NCI-H2196 (cell line): ENCODE measurements at regions not wholly inside any gene's neighbourhood (a gene's known extent, or its start where the extent isn't known, plus 50 kb on each side); places are given as distances from the start of the nearest gene placed in this dataset.

Source experiments
- DNase-seq: peaks from one replicate; lab custom pipeline; 2025; ENCODE audit not compliant: unreplicated experiment; lab: John Stamatoyannopoulos, UW

DNA sequence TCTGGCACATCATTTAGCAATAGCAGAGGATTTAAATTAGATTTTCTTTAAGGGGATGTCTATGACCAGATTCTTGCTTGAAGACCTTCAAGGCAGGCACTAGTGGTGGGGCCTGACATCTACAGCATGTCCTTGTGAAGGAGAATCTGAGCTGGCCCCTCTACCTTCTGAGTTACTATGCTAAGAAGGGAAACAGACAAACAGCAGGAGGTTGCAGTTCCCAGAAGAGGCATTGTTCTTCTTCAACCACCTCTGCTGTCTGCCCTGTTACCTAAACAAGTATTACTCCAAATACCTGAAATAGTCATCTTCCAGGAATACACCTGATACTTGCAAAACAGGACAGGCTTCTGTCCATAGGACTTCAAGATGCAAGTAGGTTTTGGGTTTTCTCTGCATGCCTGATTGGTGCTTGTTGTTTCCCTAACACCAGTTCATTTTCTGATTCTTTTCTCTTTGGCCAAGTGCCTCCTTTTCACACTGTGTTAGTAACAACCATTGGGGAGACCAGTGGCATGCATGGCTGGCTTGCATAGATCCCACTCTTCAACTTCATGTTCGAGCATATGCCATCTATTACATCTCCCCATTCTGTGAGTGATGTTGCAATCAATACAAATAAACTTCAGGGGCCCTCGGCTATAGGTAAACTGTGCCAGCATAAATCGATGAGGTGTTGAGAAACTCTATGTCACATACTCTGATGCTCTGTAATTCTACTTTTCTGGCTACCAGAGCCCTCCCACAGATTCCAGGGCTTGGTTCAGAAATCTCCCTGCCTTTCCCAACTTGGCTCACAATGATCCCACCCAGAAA, 93.0 kb upstream of the DUSP10 start:
- no peak for DNase-seq

DNA sequence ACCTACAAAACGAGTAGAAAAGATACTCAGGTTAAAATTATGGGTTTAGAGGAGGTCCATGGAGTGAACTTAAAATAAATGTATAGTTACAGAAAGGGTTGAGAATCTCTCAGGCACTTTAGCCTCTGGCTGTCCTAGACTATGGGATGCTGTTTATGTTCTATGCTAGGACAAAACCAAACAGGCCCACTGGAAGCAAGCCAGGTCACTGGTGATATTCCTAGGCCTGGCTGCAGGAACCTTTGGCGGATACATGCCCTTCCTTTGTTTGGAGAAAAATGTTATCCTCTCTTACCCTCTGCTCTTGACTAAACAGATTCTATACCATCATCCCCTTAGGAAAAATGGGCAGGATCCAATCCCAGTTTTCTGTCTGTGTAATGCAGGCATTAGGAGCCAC, 90.7 kb upstream of the DUSP10 start:
- DNase-seq, result no peak

DNA sequence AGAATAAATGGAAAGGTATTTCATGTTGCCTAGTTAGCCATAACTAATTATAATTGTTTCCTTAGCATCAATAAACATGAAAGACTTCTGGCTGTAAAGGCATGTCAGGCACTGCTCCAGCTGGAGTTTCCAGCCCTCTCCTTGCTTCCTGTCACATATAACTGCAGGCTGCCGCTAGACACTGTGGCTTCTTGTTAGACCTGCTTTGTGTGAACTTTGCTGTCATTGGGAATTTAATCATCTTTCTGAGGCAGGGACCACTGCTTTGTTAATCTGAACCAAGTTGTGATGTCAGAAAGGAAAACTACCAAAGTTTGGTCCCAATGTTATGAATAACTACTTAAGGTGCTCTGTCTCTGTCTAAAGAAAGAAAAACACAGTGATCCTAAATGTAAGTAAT, 90.3 kb upstream of the DUSP10 start:
- no peak for DNase-seq

DNA sequence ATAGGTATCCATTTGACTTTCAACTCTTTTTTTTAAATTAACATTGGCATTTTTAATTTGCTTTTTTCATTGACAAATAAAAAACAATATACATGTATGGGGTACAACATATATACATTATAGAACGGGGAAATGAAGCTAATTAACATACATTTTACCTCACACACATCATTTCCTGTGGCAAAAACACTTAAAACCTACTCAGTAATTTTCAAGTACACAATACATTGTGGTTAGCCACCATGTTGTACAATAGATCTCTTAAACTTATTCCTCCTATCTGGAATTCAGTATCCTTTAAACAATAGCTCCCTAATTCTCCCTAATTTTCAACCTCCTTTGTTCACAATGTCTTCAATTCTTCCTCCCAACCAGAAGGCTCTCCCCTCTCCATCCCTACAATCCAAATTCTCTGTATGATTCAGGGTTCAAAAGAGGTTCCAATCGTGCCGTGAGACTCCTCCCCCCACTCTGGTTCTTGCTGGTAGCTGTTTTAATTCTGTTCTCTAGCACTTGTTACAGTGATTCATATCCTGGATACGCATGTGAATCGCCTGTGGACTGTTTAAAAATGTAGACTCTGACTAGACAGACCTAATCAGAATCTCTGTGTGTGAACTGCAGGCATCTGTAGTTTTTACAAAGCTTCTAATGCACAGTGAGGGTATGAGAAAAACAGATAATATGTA, 87.6 kb upstream of the DUSP10 start:
- no peak for DNase-seq

DNA sequence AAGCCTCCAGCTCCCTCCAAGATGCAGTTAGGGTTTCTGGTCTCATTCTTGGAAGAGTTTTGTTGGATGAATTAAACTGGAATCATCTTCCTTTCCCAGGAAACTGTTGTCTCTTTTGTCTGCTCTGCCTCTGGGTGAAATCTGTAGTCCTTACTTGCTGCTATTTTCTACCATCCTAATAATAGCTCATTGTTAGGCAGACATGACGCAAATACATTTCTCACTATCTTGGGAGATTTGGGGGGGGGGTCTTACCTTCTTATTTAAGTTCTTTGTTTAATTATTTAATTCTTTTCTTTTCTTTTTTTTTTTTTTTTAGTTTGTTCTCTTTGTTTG, 85.4 kb upstream of the DUSP10 start:
- no peak for DNase-seq

DNA sequence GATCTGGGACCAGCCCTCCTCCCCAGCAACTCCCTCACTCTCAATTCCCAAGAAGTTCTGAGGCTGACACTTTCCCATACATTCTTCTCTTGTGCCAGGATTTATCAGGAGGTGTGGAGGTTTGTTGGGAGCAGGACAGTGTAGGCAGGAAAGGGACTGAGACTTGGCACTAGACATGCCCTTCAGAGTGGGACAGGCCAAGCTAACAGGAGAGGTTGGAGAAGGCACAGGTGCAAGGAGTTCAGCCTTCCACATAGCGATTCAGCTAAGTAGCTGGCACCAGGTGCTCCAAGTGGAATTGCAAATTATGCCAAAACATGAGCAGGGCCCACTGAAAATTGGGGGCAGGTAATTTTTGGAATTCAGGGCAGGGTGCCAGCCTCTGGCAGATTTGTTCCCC, 83.0 kb upstream of the DUSP10 start:
- DNase-seq, result no peak

DNA sequence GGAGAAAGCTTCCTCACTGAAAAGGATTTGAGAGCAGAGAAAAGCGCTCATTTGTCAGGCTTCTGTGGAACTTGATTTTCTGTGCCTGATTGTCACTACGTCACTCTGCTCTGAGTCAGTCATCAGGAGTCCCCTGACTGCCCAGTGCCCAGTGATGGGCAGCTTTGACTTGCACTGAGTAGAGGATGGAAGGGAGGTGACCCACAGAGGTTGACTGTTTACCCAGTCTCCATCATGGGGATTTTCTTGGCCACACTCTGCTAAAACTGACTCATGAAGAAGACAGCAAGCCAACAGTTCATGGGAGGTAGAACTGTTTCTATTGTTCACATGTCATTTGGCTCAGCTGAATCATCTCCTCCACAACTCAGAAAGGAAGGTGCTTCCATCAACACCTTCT, 82.1 kb upstream of the DUSP10 start:
- no peak for DNase-seq

DNA sequence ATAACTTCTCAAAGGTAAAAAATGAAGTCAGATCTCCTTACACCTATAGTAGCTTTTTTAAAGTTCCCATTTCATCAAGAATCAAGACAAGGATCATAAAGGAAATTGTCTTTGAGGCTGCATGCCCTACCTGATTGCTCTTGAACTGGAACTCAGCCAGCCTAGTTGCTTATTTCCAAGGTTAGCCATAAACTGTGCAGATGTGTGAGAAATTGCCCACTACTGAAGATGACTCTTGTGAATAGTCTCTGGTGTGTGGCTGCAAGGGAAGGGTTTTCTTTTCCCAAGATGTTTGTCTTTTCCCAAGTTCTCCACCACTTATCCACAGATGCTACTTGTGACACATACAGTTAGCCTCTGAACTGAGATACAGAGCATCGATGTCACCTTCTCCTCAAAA, 81.7 kb upstream of the DUSP10 start:
- DNase-seq, result no peak

DNA sequence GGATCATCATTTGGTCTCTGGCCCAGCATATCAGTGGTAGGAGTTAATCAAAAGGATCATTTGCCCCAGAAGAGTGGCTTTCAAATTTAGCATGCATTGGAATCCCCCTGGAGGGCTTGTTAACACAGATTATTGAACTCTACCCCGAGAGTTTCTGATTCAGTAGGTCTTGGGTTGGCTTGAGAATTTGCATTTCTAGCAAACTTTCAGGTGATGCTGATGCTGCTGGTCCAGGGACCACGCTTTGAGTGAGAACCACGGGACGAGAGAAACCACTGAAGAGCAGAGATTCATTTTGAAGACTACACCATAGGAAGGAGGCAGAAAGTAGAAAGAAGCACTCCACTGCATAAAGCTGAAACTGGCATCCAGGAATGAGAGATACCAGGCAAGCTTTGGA, 81.3 kb upstream of the DUSP10 start:
- no peak for DNase-seq

DNA sequence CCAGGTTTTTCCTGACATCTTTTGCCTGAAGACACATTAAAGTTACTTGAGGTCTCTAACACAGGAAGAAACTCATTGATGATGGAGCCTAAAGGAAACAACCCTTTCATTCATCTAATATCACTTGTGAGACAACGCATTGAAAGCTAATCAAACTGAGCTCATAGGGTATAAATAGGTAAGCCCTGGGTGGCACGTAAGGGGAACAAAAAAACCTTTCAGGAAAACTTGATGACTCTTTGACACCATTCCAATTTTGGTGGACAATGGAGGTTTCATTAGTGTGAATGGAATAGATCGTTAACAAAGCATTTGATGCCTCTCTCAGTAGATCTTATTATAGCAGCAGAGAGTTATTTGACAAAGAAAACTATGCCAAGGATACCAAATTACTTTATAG, 80.7 kb upstream of the DUSP10 start:
- no peak for DNase-seq

DNA sequence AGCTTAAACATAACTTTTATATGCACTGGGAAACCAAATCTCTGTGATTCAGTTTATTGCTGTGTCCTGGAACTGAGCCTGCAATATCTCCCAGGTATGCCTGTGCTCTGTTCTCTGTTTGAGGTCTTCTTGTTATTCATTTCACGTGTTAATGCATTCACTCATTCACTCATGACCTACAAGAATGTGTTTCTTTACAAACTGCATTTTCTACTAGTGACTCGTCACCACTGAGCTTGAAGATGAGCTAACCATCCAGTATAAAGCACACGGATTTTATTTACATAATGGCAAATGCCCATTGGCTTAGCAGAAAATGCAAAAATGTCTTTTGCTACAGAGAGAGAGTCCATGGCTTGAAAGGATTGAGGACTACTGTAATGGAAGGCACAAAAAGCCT, 75.0 kb upstream of the DUSP10 start:
- no peak for DNase-seq

DNA sequence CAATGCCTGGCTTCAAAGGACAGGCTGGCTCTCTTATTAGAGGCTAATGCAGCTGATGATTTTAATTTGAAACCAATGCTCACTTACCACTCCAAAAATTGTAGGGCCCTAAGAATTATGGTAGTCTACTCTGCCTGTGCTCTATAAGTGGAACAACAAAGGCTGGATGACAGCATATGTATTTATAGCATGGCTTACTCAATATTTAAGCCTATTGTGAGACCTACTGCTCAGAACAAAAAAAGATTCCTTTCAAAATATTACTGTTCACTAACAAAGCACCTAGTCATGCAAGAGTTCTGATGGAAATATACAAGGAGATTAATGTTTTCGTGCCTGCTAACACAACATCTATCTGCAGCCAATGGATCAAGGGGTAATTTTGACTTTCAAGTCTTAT, 73.8 kb upstream of the DUSP10 start:
- no peak for DNase-seq

DNA sequence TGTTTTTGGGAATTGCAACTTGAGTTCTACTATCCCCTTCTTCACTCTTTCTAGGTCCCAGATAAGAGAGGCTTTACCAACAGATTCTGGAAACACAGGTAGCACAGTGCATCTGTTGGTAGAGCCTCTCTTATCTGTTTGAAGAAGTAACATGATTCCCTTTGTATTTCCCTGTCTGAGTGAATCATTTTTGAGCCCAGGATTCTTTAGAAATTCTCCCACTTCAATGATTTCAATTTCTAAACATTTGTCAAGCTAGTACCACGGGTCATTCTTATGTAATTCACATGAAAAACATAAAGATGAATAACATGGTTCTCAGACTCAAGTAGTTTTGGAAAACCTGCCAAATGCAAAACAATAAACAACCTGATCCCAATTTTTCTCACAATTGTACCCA, 72.0 kb upstream of the DUSP10 start:
- DNase-seq, result no peak

DNA sequence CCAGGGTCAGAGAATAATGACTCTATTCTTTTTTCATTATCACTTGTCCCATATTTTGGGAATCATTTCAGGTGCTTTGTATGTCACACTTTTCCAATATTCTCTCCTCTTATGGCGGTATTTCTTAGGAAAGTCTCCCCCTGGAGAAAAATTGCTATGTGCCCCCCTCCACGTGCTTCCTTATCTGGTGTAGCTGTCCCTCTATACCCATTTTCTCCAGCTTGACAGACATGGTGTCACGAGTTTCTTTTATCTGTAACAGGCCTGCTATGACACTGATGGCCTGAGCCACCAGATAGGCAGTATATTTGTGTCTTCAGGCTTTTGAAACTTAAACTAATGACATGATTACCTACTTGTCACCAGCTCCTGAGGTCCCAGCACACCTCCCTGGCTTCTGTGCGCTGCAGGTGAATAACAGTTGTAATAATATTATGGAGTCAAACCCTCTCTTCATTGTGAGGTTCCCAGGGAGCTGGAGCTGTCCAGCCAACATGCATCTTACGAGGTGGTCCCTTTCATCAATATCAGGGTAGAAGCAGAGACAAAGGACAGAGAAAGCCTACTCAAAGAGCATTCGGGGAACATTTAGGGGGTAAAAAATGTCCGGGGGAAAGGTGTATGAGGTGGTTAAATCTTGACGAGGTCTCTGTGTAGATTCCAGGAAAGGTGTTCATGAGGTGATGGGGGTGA, 71.2 kb upstream of the DUSP10 start:
- no peak for DNase-seq

DNA sequence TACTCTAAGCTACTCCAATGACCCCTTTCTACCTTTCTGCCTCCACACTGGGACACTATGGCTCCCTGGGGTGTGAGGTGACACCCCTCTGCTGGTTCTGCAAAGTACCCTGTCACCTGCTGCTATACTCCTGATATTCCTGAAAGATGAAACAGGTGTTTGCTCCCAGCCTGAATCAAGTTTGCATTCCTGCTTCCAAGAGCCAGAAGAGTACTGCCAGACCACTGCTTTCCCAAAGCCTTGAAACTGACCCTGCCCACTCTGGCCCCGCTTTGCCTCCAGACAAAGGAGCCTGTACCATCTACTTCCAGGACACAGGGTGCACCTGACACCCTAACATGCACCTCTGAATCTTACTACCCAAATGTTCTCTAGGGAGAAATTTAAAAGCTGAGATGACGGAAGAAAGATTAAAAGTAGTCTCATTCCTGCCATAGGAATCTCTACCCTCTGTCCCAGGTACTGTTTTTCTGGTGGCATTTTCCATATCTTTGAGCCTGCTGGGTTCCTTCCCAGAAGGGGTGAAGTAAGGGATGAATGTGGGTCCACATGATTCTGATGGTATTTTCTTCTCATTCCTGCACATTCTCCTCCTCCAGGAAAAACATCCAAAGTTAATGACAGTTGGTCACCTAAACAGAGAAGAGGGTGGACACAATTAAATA, 70.3 kb upstream of the DUSP10 start:
- DNase-seq, result no peak

DNA sequence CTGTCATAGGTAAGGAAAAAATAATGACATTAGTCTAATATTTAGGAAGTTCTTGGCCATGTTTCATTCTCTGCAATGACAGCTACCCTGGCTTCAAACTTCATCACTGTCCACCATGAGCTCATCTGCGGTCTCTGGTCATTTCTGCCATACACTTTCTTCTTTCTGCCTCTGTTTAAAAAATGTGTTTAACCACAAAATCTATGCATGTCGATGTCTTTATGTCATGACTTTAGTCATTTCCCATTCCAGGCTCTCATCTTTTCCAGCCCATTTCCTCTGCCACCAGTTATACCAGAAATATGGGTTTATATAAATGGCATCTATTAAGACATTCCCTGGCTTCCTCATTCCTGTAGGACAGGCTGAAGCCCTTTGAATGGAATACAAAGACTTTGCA, 68.5 kb upstream of the DUSP10 start:
- DNase-seq, result no peak

DNA sequence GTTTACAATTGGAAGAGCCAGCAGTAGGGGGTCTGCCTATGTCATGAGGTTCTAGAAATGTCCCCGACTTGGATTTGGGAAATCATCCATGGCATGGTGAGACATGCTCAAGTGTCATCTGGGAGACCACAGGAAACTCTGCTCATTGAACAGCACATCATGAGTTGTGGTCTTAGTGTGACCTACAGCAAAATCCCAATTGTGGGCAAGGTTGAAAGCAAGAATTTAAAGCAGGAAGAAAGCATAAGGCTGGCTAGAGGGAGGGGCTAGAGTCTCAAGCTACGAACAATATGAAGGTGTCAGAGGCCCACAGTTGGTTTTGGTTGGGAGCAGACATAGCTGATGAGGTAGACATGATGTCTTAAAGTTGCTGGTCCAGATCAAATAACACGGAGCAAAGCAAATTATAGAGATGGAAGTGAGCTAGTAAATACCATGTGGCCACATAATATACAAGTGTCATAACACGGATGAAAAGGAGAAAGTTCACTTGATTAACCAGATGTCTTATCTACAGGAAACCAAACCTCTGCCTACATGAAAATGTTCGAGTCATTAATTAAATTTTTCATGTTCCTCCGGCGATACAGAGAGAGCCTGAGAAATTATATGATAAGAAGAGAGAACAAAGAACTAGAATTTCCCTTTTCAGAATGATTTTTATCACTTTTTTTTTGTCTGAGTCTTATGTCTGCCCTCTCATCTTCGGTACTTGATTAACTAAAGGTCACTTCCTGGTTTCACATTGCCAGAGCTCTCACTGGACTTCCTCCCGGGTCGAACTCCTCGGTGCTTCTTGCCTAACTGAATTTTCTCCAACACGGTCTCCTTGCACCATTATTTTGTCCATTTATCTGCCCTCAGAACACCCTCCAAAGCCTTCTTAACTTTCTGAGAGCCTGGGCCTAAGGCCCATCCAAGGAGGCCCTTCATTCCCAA, 67.5 kb upstream of the DUSP10 start:
- DNase-seq, result no peak

DNA sequence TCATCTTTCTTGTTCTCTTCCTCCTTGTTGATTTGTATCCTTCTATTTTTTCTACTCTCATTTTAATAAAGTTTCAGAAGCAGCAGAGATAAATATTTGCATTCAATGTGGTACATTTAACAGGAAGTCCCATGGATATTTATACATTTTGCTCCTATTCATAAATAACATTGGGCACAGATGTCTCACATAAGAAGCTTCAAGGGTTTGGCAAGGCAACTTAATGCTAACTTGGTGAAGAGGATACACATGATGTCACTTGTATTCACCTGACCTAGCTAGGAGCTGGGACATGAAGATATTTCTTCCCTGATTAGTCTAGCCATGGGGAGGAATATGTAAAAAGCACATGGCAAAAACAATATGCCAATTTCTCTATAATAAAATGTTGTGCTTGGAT, 65.1 kb upstream of the DUSP10 start:
- DNase-seq, result no peak

DNA sequence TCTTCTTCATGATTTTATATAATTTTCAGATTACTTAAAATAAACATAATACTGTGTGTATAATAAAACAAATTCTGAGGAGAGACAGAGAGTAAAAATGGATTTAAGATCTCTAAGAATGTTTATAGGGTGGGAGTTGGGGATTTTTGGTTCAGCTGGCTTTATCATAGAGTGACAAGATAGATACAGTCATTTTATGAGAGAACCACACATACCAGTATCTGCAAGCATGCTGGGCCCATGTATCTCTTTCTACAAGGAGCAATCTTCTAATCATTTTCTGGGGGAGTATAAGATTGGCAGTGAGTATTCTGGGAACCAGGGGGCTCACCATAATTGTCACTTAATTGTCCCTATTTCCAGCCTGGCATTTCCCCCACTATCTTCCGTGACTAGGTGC, 64.3 kb upstream of the DUSP10 start:
- no peak for DNase-seq

DNA sequence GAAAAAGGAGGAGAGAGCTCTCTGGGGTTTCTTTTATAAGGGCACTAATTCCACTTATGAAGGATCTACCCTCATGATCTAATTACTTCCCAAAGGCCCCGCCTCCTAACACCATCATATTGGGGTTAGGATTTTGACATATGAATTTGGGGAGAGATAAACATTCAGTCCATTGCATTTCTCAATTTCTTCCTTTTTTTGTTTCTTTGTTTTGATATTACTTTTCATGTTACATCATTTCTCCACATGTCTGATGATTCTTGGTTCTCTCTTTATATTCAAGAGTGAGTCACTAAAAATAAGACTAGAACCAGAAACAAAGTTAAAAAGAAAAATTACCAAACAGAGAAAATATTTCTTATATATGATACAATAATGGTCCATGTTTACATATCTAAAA, 63.2 kb upstream of the DUSP10 start:
- DNase-seq, result no peak

DNA sequence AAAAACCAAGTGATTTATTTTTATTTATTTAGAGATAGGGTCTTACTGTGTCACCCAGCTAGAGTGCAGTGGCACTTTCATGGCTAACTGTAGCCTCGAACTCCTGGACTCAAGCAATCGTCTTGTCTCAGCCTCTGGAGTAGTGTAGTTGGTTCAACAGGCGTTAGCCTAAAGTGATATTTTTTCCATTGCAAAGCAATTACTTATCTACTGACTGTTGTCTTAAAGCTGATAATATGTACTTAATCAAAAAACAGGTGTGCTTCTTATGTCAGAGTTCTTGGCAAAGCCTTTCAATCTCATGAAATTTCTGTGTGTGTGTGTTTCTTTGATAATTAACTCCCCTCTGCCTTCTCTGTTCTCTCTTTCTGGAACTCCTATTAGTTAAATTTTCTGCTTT, 62.4 kb upstream of the DUSP10 start:
- no peak for DNase-seq
